ENCODE measurements at regions not wholly inside any gene's neighbourhood (a gene's known extent, or its start where the extent isn't known, plus 50 kb on each side); places are given as distances from the start of the nearest gene placed in this dataset.

DNA sequence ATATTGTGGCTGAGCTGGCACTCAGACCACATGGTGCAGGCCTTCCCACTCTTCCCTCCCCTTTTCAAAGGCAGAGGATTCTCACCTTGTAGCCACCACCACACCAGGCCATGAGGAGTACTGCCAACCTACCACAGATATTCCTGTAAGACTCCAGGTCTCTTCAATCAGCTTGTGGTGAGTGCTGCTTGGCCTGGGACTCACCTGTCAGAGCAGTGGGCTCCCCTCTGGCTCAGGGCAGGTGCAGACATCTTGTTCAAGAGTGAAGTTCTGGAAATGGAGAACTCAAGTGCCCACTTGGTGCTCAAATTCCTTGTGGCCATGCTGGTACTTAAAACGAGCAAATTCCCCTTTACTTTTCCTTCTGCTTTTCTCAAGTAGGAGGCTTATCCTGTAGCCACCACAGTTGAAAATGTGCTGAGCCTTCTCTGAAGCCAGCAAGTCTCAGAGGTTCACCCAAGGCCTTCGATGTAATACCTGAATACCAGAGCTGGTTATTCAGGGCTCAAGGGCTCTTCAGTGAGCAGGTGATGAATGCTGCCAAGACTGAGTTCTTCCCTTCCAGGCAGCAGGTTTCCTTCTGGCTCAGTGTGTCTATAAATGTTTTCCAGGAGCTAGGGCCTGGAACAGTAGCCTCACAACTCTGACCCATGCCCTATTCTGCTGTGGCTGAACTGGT is 212.9 kb downstream of the TEX13C start:
- no peak for TF ChIP-seq POLR2A (IDR thresholded peaks at IDR 0.05; ENCODE audit: low read depth, low read length)
- no peak for TF ChIP-seq TAF1 (IDR thresholded peaks at IDR 0.05; ENCODE audit: low read depth, low read length)
